ENCODE measurements at regions not wholly inside any gene's neighbourhood (a gene's known extent, or its start where the extent isn't known, plus 50 kb on each side); places are given as distances from the start of the nearest gene placed in this dataset.

GRCh38 chr4:83921124-83921523 is 385.2 kb downstream of the GPAT3 start:
- TF ChIP-seq CTCF (conservative IDR thresholded peaks at IDR 0.05): no peak
- TF ChIP-seq EZH2 (IDR thresholded peaks at IDR 0.05; ENCODE audit: low read depth): no peak
